Nephron progenitor cell (in vitro differentiated cells): ENCODE measurements at regions not wholly inside any gene's neighbourhood (a gene's known extent, or its start where the extent isn't known, plus 50 kb on each side); places are given as distances from the start of the nearest gene placed in this dataset.

Experiments used
- DNase-seq: peaks from one replicate; pipeline ENCODE4 v3.0.0; 2021
- H3K27ac Mint-ChIP-seq: 2 replicates; pipeline ENCODE4 v1.8.0; 2021; ENCODE audit warnings: mild to moderate bottlenecking, moderate library complexity, mixed read lengths
- H3K27me3 Mint-ChIP-seq: 2 replicates; pipeline ENCODE4 v1.8.0; 2021; ENCODE audit warnings: mild to moderate bottlenecking, low read depth, mixed read lengths; ENCODE audit not compliant: poor library complexity
- H3K36me3 Mint-ChIP-seq: 2 replicates; pipeline ENCODE4 v1.8.0; 2021; ENCODE audit warnings: low read depth, mixed read lengths
- H3K4me1 Mint-ChIP-seq: 2 replicates; pipeline ENCODE4 v1.8.0; 2021; ENCODE audit warnings: mixed read lengths
- H3K4me3 Mint-ChIP-seq: 2 replicates; pipeline ENCODE4 v1.8.0; 2021; ENCODE audit warnings: mild to moderate bottlenecking, moderate library complexity, mixed read lengths
- H3K9me3 Mint-ChIP-seq: 2 replicates; pipeline ENCODE4 v1.8.0; 2021; ENCODE audit warnings: mild to moderate bottlenecking, moderate library complexity, mixed read lengths
- CTCF ChIP-seq: fragments of 200-600 bp; sonication (generic); IDR thresholded peaks from 2 replicates; pipeline ENCODE4 v1.5.0; 2021; ENCODE audit warnings: antibody characterized with exemption

- Mint-ChIP-seq H3K4me1 (peaks cover 58% of the 10 kb centered on the region), H3K27ac (peak overlapping the region; percentile 99), H3K27me3 (peaks cover 9% of the 10 kb centered on the region), H3K36me3 (peaks cover 10% of the 10 kb centered on the region), H3K4me3 (no peak overlapping the region), H3K9me3 (peaks cover 15% of the 10 kb centered on the region)
- no peak for DNase-seq
- TF ChIP-seq CTCF, result no peak
These were observed 322.3 kb upstream of the NFE2L3 start for GRCh38 chr7:25829663-25830062.

GRCh38 chr7:25830215-25830614 is 321.8 kb upstream of the NFE2L3 start:
- H3K27ac Mint-ChIP-seq, result peak overlapping the region; percentile 99
- peaks cover 64% of the 10 kb centered on the region for H3K4me1 Mint-ChIP-seq
- H3K4me3 Mint-ChIP-seq, result peak overlapping the region; percentile 49

GRCh38 chr7:25831062-25831691 is 320.8 kb upstream of the NFE2L3 start:
- H3K4me3 Mint-ChIP-seq, result peak overlapping the region; percentile 48
- peaks cover 69% of the 10 kb centered on the region for H3K4me1 Mint-ChIP-seq
- peak overlapping the region; percentile 99 for H3K27ac Mint-ChIP-seq
- no peak for TF ChIP-seq CTCF
- no peak for DNase-seq
- peaks cover 3% of the 10 kb centered on the region for H3K27me3 Mint-ChIP-seq
- H3K9me3 Mint-ChIP-seq, result peaks cover 14% of the 10 kb centered on the region
- H3K36me3 Mint-ChIP-seq, result peaks cover 10% of the 10 kb centered on the region

More at GRCh38 chr7:25830215-25830614, 321.8 kb upstream of the NFE2L3 start:
- H3K36me3 Mint-ChIP-seq, result peaks cover 10% of the 10 kb centered on the region
- peaks cover 9% of the 10 kb centered on the region for H3K27me3 Mint-ChIP-seq
- no peak for TF ChIP-seq CTCF
- no peak for DNase-seq
- H3K9me3 Mint-ChIP-seq, result peaks cover 15% of the 10 kb centered on the region

DNA sequence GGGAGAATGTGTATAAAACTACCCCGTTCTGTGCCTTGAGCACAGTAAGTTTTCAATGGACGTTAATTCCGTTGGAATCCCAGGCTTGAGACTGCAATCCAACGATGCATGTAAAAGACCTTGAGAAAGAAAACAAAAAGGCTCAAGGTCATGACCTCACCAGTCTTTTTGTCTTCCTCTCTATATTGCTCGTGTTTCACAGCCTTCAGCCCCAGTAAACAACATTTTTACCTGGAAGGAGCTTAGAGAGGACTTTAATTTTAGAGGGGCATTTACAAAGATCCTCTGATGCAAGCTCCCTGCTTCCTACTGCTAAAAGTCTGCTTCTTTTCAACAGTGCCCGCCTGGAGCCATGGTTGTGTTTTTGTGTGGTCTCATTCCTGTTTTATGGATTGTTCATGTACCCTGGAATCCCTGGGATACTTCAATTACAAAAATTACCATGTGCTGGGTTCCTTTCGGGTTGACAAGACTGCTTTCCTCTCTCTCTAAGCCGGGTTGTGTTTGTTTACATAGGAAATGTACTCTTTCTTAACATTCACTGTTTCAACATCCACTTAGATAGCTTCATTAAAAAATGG is 320.1 kb upstream of the NFE2L3 start:
- H3K36me3 Mint-ChIP-seq, result peaks cover 10% of the 10 kb centered on the region
- H3K4me1 Mint-ChIP-seq, result peaks cover 75% of the 10 kb centered on the region
- no peaks in the 10 kb centered on the region for H3K27me3 Mint-ChIP-seq
- no peak for TF ChIP-seq CTCF
- H3K9me3 Mint-ChIP-seq, result peaks cover 11% of the 10 kb centered on the region
- H3K27ac Mint-ChIP-seq, result peak overlapping the region; percentile 99
- no peak for DNase-seq
- peak overlapping the region; percentile 48 for H3K4me3 Mint-ChIP-seq

DNA sequence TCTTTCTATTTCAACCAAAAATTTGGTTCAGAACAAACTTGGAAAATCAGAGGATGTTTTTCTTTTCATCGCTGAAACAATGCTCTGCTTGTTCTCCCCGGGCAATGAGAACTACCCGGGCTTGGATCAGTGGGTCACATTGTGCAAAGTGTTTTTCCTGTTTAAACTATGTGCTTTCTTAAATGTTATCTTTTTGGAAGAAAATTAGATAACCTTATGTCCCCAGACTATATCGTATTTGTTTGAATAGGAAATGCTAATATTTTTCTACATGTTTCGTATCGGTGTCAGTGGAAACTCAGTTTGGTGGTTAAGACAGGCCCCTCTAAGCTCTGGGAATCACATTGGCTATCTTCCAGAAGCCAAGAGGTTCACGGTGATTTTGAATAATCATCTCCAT is 319.5 kb upstream of the NFE2L3 start:
- Mint-ChIP-seq H3K4me1 (peaks cover 75% of the 10 kb centered on the region), H3K36me3 (peaks cover 6% of the 10 kb centered on the region), H3K9me3 (peaks cover 8% of the 10 kb centered on the region), H3K27me3 (no peaks in the 10 kb centered on the region), H3K27ac (peak overlapping the region; percentile 99), H3K4me3 (peak overlapping the region; percentile 47)
- no peak for TF ChIP-seq CTCF
- DNase-seq, result no peak

DNA sequence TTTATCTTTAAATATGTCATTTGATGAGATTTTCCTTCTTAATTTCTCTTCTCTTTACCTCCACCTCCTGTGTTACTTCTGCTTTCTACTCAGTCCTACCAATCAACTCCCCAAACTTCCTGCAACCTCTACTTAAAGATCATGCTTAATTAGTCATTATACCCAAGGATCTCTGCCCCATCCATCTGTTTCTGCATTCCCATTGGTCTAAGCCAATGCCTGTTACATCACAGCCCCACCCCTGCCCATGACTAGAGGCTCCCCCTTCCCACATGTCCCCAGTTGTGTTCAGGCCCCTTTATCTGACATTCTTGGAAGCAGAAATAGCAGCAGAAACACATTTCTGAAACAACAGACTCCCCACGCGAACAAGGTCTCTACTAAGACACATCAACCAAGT is 319.1 kb upstream of the NFE2L3 start:
- Mint-ChIP-seq H3K4me3 (peak overlapping the region; percentile 41), H3K27me3 (no peaks in the 10 kb centered on the region), H3K4me1 (peaks cover 75% of the 10 kb centered on the region), H3K9me3 (peaks cover 4% of the 10 kb centered on the region), H3K36me3 (peaks cover 1% of the 10 kb centered on the region), H3K27ac (peak overlapping the region; percentile 99)
- no peak for TF ChIP-seq CTCF
- no peak for DNase-seq
